ENCODE measurements at regions not wholly inside any gene's neighbourhood (a gene's known extent, or its start where the extent isn't known, plus 50 kb on each side); places are given as distances from the start of the nearest gene placed in this dataset.
"Not testable (repeated sequence)": the region's sequence is repeated elsewhere in the genome, so short reads cannot be mapped to it uniquely, and the experiment has no call there.

- Histone ChIP-seq H3K4me3 (ENCODE audit: low read length) (no peak overlapping the region), H3K27me3 (ENCODE audit: control insufficient read depth in 2 of 2, insufficient read depth in 2 of 2, low read length in 2 of 2) (no peaks in the 10 kb centered on the region), H3K27ac (ENCODE audit: low read depth, low read length) (no peak overlapping the region), H3K36me3 (ENCODE audit: control insufficient read depth in 2 of 3, insufficient read depth in 3 of 3, low read length in 3 of 3) (no peaks in the 10 kb centered on the region), H3K4me1 (ENCODE audit: control insufficient read depth in 2 of 2, insufficient read depth in 2 of 2, low read length in 2 of 2) (no peaks in the 10 kb centered on the region), H3K9me3 (ENCODE audit: control insufficient read depth in 2 of 3, low read length in 3 of 3) (no peaks in the 10 kb centered on the region)
- no peaks in the 10 kb centered on the region for H3K4me1 Mint-ChIP-seq
- H3K4me3 Mint-ChIP-seq = no peak overlapping the region
- H3K9me3 Mint-ChIP-seq = peaks cover 4 to 63% (median 26%) of the 10 kb centered on the region in 11 donors
- POLR2A ChIA-PET = no interaction called here
- CTCF ChIA-PET = no interaction called here
- H3K27ac Mint-ChIP-seq = no peak overlapping the region
- no peak for ATAC-seq
- H3K36me3 Mint-ChIP-seq = peaks cover 0 to 25% (median 8%) of the 10 kb centered on the region in 5 donors
- intact Hi-C loops (cut with micrococcal nuclease) = no loop called here
- no peaks in the 10 kb centered on the region for H3K27me3 Mint-ChIP-seq
- no peak for DNase-seq
Measured at GRCh38 chrX:2162695-2163094, 338.1 kb downstream of the DHRSX start.

GRCh38 chrX:2159861-2160260, 340.9 kb downstream of the DHRSX start:
- peaks cover 0 to 5% (median 0%) of the 10 kb centered on the region in 5 donors for H3K27me3 Mint-ChIP-seq
- H3K27ac Mint-ChIP-seq = no peak overlapping the region
- Histone ChIP-seq H3K27ac (ENCODE audit: low read depth, low read length) (no peak overlapping the region), H3K4me3 (ENCODE audit: low read length) (no peak overlapping the region), H3K9me3 (ENCODE audit: control insufficient read depth in 2 of 3, low read length in 3 of 3) (peaks cover 0 to 3% (median 0%) of the 10 kb centered on the region in 3 experiments), H3K36me3 (ENCODE audit: control insufficient read depth in 2 of 3, insufficient read depth in 3 of 3, low read length in 3 of 3) (no peaks in the 10 kb centered on the region), H3K4me1 (ENCODE audit: control insufficient read depth in 2 of 2, insufficient read depth in 2 of 2, low read length in 2 of 2) (no peaks in the 10 kb centered on the region), H3K27me3 (ENCODE audit: control insufficient read depth in 2 of 2, insufficient read depth in 2 of 2, low read length in 2 of 2) (no peaks in the 10 kb centered on the region)
- POLR2A ChIA-PET = no interaction called here
- CTCF ChIA-PET = no interaction called here
- DNase-seq (no peak), ATAC-seq (no peak)
- H3K36me3 Mint-ChIP-seq = peaks cover 0 to 24% (median 13%) of the 10 kb centered on the region in 5 donors
- H3K4me1 Mint-ChIP-seq = no peaks in the 10 kb centered on the region
- peak overlapping the region in 1 of 10 donors; percentile 4 for H3K4me3 Mint-ChIP-seq
- peaks cover 4 to 78% (median 32%) of the 10 kb centered on the region in 11 donors for H3K9me3 Mint-ChIP-seq
- intact Hi-C loops (cut with micrococcal nuclease) = no loop called here

- POLR2A ChIA-PET = no interaction called here
- Histone ChIP-seq H3K27ac (ENCODE audit: low read depth, low read length) (no peak overlapping the region), H3K4me1 (ENCODE audit: control insufficient read depth in 2 of 2, insufficient read depth in 2 of 2, low read length in 2 of 2) (no peaks in the 10 kb centered on the region), H3K9me3 (ENCODE audit: control insufficient read depth in 2 of 3, low read length in 3 of 3) (peaks cover 0 to 3% (median 0%) of the 10 kb centered on the region in 3 experiments), H3K36me3 (ENCODE audit: control insufficient read depth in 2 of 3, insufficient read depth in 3 of 3, low read length in 3 of 3) (no peaks in the 10 kb centered on the region), H3K4me3 (ENCODE audit: low read length) (no peak overlapping the region), H3K27me3 (ENCODE audit: control insufficient read depth in 2 of 2, insufficient read depth in 2 of 2, low read length in 2 of 2) (no peaks in the 10 kb centered on the region)
- Mint-ChIP-seq H3K27me3 (peaks cover 0 to 5% (median 0%) of the 10 kb centered on the region in 5 donors), H3K9me3 (peaks cover 4 to 80% (median 32%) of the 10 kb centered on the region in 11 donors), H3K27ac (no peak overlapping the region), H3K4me1 (no peaks in the 10 kb centered on the region), H3K4me3 (no peak overlapping the region), H3K36me3 (peaks cover 0 to 24% (median 13%) of the 10 kb centered on the region in 5 donors)
- no peak for DNase-seq
- intact Hi-C loops (cut with micrococcal nuclease) = no loop called here
- no peak for ATAC-seq
- CTCF ChIA-PET = no interaction called here
Measured at GRCh38 chrX:2159393-2159792, 341.4 kb downstream of the DHRSX start.

GRCh38 chrX:2150722-2151121, 350.1 kb downstream of the DHRSX start:
- H3K9me3 Mint-ChIP-seq = peaks cover 12 to 87% (median 43%) of the 10 kb centered on the region in 11 donors
- Histone ChIP-seq H3K36me3 (ENCODE audit: control insufficient read depth in 2 of 3, insufficient read depth in 3 of 3, low read length in 3 of 3) (no peaks in the 10 kb centered on the region), H3K27me3 (ENCODE audit: control insufficient read depth in 2 of 2, insufficient read depth in 2 of 2, low read length in 2 of 2) (no peaks in the 10 kb centered on the region), H3K4me1 (ENCODE audit: control insufficient read depth in 2 of 2, insufficient read depth in 2 of 2, low read length in 2 of 2) (no peaks in the 10 kb centered on the region), H3K27ac (ENCODE audit: low read depth, low read length) (no peak overlapping the region), H3K4me3 (ENCODE audit: low read length) (no peak overlapping the region), H3K9me3 (ENCODE audit: control insufficient read depth in 2 of 3, low read length in 3 of 3) (peaks cover 0 to 36% (median 0%) of the 10 kb centered on the region in 3 experiments)
- ATAC-seq (no peak), DNase-seq (no peak)
- H3K36me3 Mint-ChIP-seq = peaks cover 0 to 14% (median 10%) of the 10 kb centered on the region in 5 donors
- POLR2A ChIA-PET = no interaction called here
- no peak overlapping the region for H3K4me3 Mint-ChIP-seq
- CTCF ChIA-PET = no interaction called here
- no peak overlapping the region for H3K27ac Mint-ChIP-seq
- intact Hi-C loops (cut with micrococcal nuclease) = no loop called here
- H3K4me1 Mint-ChIP-seq = no peaks in the 10 kb centered on the region
- H3K27me3 Mint-ChIP-seq = peaks cover 0 to 5% (median 0%) of the 10 kb centered on the region in 5 donors

- intact Hi-C loops (cut with micrococcal nuclease); H3K36me3 ChIP-seq (ENCODE audit: control insufficient read depth in 2 of 3, insufficient read depth in 3 of 3, low read length in 3 of 3); H3K4me3 ChIP-seq (ENCODE audit: low read length); ATAC-seq; H3K27me3 ChIP-seq (ENCODE audit: control insufficient read depth in 2 of 2, insufficient read depth in 2 of 2, low read length in 2 of 2); H3K27ac Mint-ChIP-seq; H3K27ac ChIP-seq (ENCODE audit: low read depth, low read length); H3K4me1 ChIP-seq (ENCODE audit: control insufficient read depth in 2 of 2, insufficient read depth in 2 of 2, low read length in 2 of 2); H3K4me1 Mint-ChIP-seq; POLR2A ChIA-PET; CTCF ChIA-PET; H3K4me3 Mint-ChIP-seq; H3K27me3 Mint-ChIP-seq; DNase-seq: not testable (repeated sequence)
- peaks cover 0 to 12% (median 9%) of the 10 kb centered on the region in 5 donors for H3K36me3 Mint-ChIP-seq
- H3K9me3 Mint-ChIP-seq = peaks cover 12 to 82% (median 41%) of the 10 kb centered on the region in 11 donors
- peaks cover 0 to 41% (median 0%) of the 10 kb centered on the region in 3 experiments for H3K9me3 ChIP-seq (ENCODE audit: control insufficient read depth in 2 of 3, low read length in 3 of 3)
Measured at GRCh38 chrX:2150014-2150413, 350.8 kb downstream of the DHRSX start.

GRCh38 chrX:2149055-2149454, 351.7 kb downstream of the DHRSX start:
- DNase-seq; intact Hi-C loops (cut with micrococcal nuclease); CTCF ChIA-PET; H3K27me3 ChIP-seq (ENCODE audit: control insufficient read depth in 2 of 2, insufficient read depth in 2 of 2, low read length in 2 of 2); H3K4me3 Mint-ChIP-seq; H3K27ac ChIP-seq (ENCODE audit: low read depth, low read length); H3K4me1 ChIP-seq (ENCODE audit: control insufficient read depth in 2 of 2, insufficient read depth in 2 of 2, low read length in 2 of 2); H3K27ac Mint-ChIP-seq; H3K36me3 ChIP-seq (ENCODE audit: control insufficient read depth in 2 of 3, insufficient read depth in 3 of 3, low read length in 3 of 3); POLR2A ChIA-PET; H3K4me3 ChIP-seq (ENCODE audit: low read length); H3K27me3 Mint-ChIP-seq; H3K4me1 Mint-ChIP-seq; ATAC-seq: not testable (repeated sequence)
- peaks cover 0 to 12% (median 9%) of the 10 kb centered on the region in 5 donors for H3K36me3 Mint-ChIP-seq
- H3K9me3 Mint-ChIP-seq = peaks cover 12 to 79% (median 39%) of the 10 kb centered on the region in 11 donors
- peaks cover 0 to 42% (median 0%) of the 10 kb centered on the region in 3 experiments for H3K9me3 ChIP-seq (ENCODE audit: control insufficient read depth in 2 of 3, low read length in 3 of 3)

- Histone ChIP-seq H3K4me3 (ENCODE audit: low read length) (no peak overlapping the region), H3K36me3 (ENCODE audit: control insufficient read depth in 2 of 3, insufficient read depth in 3 of 3, low read length in 3 of 3) (no peaks in the 10 kb centered on the region), H3K27me3 (ENCODE audit: control insufficient read depth in 2 of 2, insufficient read depth in 2 of 2, low read length in 2 of 2) (no peaks in the 10 kb centered on the region), H3K9me3 (ENCODE audit: control insufficient read depth in 2 of 3, low read length in 3 of 3) (peaks cover 0 to 41% (median 0%) of the 10 kb centered on the region in 3 experiments), H3K27ac (ENCODE audit: low read depth, low read length) (no peak overlapping the region), H3K4me1 (ENCODE audit: control insufficient read depth in 2 of 2, insufficient read depth in 2 of 2, low read length in 2 of 2) (no peaks in the 10 kb centered on the region)
- Mint-ChIP-seq H3K4me3 (no peak overlapping the region), H3K4me1 (no peaks in the 10 kb centered on the region), H3K36me3 (peaks cover 0 to 10% (median 9%) of the 10 kb centered on the region in 5 donors), H3K9me3 (peaks cover 12 to 77% (median 40%) of the 10 kb centered on the region in 11 donors), H3K27ac (no peak overlapping the region), H3K27me3 (no peaks in the 10 kb centered on the region)
- no peak for ATAC-seq
- ChIA-PET POLR2A (no interaction called here), CTCF (no interaction called here)
- DNase-seq = no peak
- intact Hi-C loops (cut with micrococcal nuclease) = no loop called here
Measured at GRCh38 chrX:2147928-2148327, 352.8 kb downstream of the DHRSX start.

Measured in naive thymus-derived CD4-positive, alpha-beta T cell (primary cell).